Memory B cell (primary cell): ENCODE measurements at regions not wholly inside any gene's neighbourhood (a gene's known extent, or its start where the extent isn't known, plus 50 kb on each side); places are given as distances from the start of the nearest gene placed in this dataset.

ENCODE experiments used
- ATAC-seq: fragments of 150-1000 bp; cut with Tn5 transposase; 2 replicates; pipeline ENCODE4 v1.10.0; 2021; ENCODE audit warnings: low read depth, mild to moderate bottlenecking, moderate library complexity
- DNase-seq, 2 donors: peaks; one replicate each; pipeline ENCODE4 v3.0.0; 2022; ENCODE audit warnings: low spot score in 2 of 2
- H3K27ac Mint-ChIP-seq: one replicate; pipeline ENCODE4 v1.8.0; 2022; ENCODE audit warnings: mild to moderate bottlenecking, moderate library complexity, mixed read lengths
- H3K27me3 Mint-ChIP-seq: one replicate; pipeline ENCODE4 v1.8.0; 2022; ENCODE audit warnings: mixed read lengths
- H3K36me3 Mint-ChIP-seq: one replicate; pipeline ENCODE4 v1.8.0; 2022; ENCODE audit warnings: mild to moderate bottlenecking, mixed read lengths
- H3K4me1 Mint-ChIP-seq: one replicate; pipeline ENCODE4 v1.8.0; 2022; ENCODE audit warnings: mixed read lengths
- H3K4me3 Mint-ChIP-seq: one replicate; pipeline ENCODE4 v1.8.0; 2022; ENCODE audit warnings: mild to moderate bottlenecking, moderate library complexity, mixed read lengths
- H3K9me3 Mint-ChIP-seq: one replicate; pipeline ENCODE4 v1.8.0; 2022; ENCODE audit warnings: mixed read lengths

GRCh38 chr3:106206613-106207012 lies 337.8 kb upstream of the CBLB start:
- peak overlapping the region; percentile 51 for H3K27ac Mint-ChIP-seq
- peaks cover 6% of the 10 kb centered on the region for H3K36me3 Mint-ChIP-seq
- peaks cover 4% of the 10 kb centered on the region for H3K9me3 Mint-ChIP-seq
- peaks cover 13% of the 10 kb centered on the region for H3K4me1 Mint-ChIP-seq
- DNase-seq (no peak), ATAC-seq (peak; percentile 19)
- no peaks in the 10 kb centered on the region for H3K27me3 Mint-ChIP-seq
- peak overlapping the region; percentile 21 for H3K4me3 Mint-ChIP-seq

GRCh38 chr3:106208251-106208650 lies 339.4 kb upstream of the CBLB start:
- Mint-ChIP-seq H3K27ac (no peak overlapping the region), H3K27me3 (no peaks in the 10 kb centered on the region), H3K36me3 (peaks cover 6% of the 10 kb centered on the region), H3K4me1 (peaks cover 11% of the 10 kb centered on the region), H3K4me3 (no peak overlapping the region), H3K9me3 (peaks cover 4% of the 10 kb centered on the region)
- ATAC-seq (no peak), DNase-seq (no peak)

GRCh38 chr3:106208967-106209366 lies 340.2 kb upstream of the CBLB start:
- no peak for DNase-seq
- no peaks in the 10 kb centered on the region for H3K27me3 Mint-ChIP-seq
- H3K27ac Mint-ChIP-seq = no peak overlapping the region
- peaks cover 3% of the 10 kb centered on the region for H3K36me3 Mint-ChIP-seq
- H3K4me1 Mint-ChIP-seq = peaks cover 11% of the 10 kb centered on the region
- no peak for ATAC-seq
- H3K9me3 Mint-ChIP-seq = peaks cover 4% of the 10 kb centered on the region
- no peak overlapping the region for H3K4me3 Mint-ChIP-seq

GRCh38 chr3:106209482-106209881 lies 340.7 kb upstream of the CBLB start:
- Mint-ChIP-seq H3K27ac (no peak overlapping the region), H3K27me3 (no peaks in the 10 kb centered on the region)

DNA sequence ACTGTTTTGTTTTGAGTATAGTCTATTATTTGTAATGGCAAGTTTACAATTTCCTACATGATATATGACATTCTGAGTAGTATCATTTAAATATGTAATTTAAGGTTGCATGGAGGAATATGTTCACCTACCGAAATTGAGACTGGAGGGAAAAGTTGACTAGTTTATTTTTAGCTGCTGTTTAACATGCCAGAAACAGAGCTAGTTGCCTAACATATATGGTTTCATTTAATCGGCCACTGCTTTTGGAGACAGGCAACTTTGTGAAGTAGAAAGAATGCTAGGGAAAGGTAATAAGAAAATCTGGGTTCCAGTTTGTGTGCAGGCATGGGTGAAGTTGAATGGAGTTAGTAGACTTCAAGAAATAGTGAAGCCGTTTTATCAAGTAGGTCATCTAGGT lies 342.1 kb upstream of the CBLB start:
- Mint-ChIP-seq H3K27ac (no peak overlapping the region), H3K4me3 (no peak overlapping the region), H3K27me3 (no peaks in the 10 kb centered on the region)

More at GRCh38 chr3:106209482-106209881, 340.7 kb upstream of the CBLB start:
- no peak overlapping the region for H3K4me3 Mint-ChIP-seq
- no peak for DNase-seq
- peaks cover 14% of the 10 kb centered on the region for H3K4me1 Mint-ChIP-seq
- peaks cover 4% of the 10 kb centered on the region for H3K36me3 Mint-ChIP-seq
- ATAC-seq = no peak
- H3K9me3 Mint-ChIP-seq = peaks cover 2% of the 10 kb centered on the region

GRCh38 chr3:106212665-106213222 lies 343.9 kb upstream of the CBLB start:
- peaks cover 9% of the 10 kb centered on the region for H3K4me1 Mint-ChIP-seq

More for the DNA sequence above, 342.1 kb upstream of the CBLB start:
- ATAC-seq (no peak), DNase-seq (no peak)
- H3K9me3 Mint-ChIP-seq = peaks cover 2% of the 10 kb centered on the region
- peaks cover 1% of the 10 kb centered on the region for H3K36me3 Mint-ChIP-seq
- peaks cover 16% of the 10 kb centered on the region for H3K4me1 Mint-ChIP-seq

DNA sequence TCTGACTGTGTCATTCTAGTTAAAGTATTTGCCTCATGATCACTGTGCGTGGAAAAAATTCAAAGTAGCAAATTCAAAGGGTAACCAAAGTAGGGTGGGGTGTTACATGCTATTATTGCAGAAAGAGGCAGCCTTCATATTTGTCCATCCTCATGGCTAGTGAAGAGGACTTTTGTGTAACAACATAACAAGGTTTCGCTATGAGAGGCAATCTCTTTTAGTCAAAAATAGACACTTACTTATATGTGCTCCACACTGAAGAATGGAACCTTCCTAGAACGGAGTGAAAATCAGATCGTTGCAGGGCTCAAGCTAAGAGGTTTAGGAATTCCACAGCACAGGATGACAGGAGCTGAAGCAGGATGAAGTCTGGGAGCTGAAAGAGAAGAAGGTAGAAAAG lies 345.1 kb upstream of the CBLB start:
- DNase-seq (no peak), ATAC-seq (no peak)
- peak overlapping the region; percentile 72 for H3K4me3 Mint-ChIP-seq
- no peak overlapping the region for H3K27ac Mint-ChIP-seq
- H3K36me3 Mint-ChIP-seq = peaks cover 1% of the 10 kb centered on the region
- no peaks in the 10 kb centered on the region for H3K27me3 Mint-ChIP-seq
- peaks cover 9% of the 10 kb centered on the region for H3K4me1 Mint-ChIP-seq
- H3K9me3 Mint-ChIP-seq = peaks cover 4% of the 10 kb centered on the region

More at GRCh38 chr3:106212665-106213222, 343.9 kb upstream of the CBLB start:
- Mint-ChIP-seq H3K4me3 (no peak overlapping the region), H3K27me3 (no peaks in the 10 kb centered on the region), H3K36me3 (peaks cover 1% of the 10 kb centered on the region), H3K9me3 (peaks cover 2% of the 10 kb centered on the region), H3K27ac (no peak overlapping the region)
- DNase-seq (no peak), ATAC-seq (no peak)

DNA sequence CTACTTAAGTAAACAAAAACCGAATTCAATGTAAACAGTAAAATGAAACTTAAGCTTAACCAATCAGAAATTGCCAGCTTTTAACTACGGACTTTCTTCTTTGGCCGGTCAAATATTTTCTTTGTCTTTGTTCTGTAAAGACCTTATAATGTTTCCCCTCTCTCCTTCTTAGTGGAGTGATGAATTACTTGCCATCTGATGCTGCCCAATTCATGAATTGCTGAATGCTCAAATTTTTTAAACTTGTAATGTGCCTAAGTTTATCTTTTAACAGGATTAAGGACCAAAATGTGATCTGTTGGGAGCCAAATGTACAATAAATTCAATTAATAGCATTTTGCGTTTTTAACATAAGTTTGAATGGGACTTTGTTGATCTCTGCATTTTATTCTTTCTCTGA lies 345.8 kb upstream of the CBLB start:
- Mint-ChIP-seq H3K4me1 (peaks cover 9% of the 10 kb centered on the region), H3K4me3 (no peak overlapping the region), H3K9me3 (peaks cover 4% of the 10 kb centered on the region), H3K36me3 (peaks cover 1% of the 10 kb centered on the region), H3K27ac (no peak overlapping the region), H3K27me3 (no peaks in the 10 kb centered on the region)
- no peak for DNase-seq
- ATAC-seq = no peak

DNA sequence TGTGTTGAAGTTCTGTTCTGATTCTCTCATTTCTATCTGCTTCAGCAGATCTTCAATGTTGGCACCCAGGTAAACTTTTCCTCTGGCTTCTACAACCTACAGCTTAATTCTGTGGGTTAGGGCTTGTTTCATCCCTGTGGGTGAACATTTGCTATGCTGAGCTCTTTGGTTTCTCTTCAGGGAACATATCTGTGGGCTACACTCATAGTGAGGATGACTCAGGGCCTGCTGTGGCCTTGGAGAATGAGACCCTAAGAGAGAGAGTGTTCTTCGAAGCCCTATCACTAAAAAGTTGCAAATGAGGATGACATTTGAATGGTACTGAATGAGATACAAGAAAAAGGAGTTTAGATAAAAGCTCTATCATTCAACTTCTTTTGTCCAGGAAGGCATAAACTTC lies 346.2 kb upstream of the CBLB start:
- H3K27me3 Mint-ChIP-seq = no peaks in the 10 kb centered on the region
- no peak for ATAC-seq

DNA sequence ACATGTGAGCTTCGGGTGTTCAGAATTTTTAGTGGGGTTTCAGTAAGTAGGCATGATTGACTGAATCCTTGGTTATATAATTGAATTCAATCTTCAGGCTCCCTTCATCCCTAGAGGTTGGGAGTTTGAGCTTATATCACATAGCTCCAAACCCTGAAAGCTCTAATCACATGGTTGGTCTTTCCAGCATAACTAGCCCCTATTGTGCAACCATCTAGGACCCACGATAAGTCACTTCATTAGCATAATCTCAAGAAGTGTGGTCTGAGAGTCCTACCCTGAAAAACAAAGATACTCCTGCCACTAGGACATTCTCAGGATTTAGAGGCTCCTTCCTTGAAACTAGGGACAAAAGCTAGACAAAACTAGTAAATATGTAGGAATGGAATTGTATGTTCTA lies 348.9 kb upstream of the CBLB start:
- peaks cover 7% of the 10 kb centered on the region for H3K36me3 Mint-ChIP-seq
- no peak for ATAC-seq
- H3K27me3 Mint-ChIP-seq = no peaks in the 10 kb centered on the region
- peaks cover 9% of the 10 kb centered on the region for H3K4me1 Mint-ChIP-seq
- H3K27ac Mint-ChIP-seq = no peak overlapping the region
- H3K4me3 Mint-ChIP-seq = no peak overlapping the region
- DNase-seq = no peak
- H3K9me3 Mint-ChIP-seq = peaks cover 19% of the 10 kb centered on the region

More for the DNA sequence above, 346.2 kb upstream of the CBLB start:
- Mint-ChIP-seq H3K4me3 (no peak overlapping the region), H3K9me3 (peaks cover 5% of the 10 kb centered on the region), H3K36me3 (peaks cover 1% of the 10 kb centered on the region), H3K4me1 (peaks cover 9% of the 10 kb centered on the region), H3K27ac (no peak overlapping the region)
- no peak for DNase-seq

DNA sequence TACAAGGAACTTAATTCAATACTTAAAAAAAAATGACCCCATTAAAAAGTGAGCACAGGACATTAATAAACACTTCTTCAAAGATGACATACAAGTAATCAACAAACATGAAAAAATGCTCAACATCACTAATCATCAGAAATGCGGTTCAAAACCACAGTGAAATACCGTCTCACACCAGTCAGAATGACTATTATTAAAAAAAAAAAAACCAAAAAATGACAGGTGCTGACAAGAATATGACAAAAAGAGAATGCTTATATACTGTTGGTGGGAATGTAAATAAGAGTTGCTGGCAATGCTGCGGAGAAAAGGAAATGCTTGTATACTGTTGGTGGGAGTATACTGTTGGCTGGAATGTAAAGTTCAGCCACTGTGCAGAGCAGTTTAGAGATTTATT lies 358.3 kb upstream of the CBLB start:
- H3K4me3 Mint-ChIP-seq = no peak overlapping the region
- no peak for ATAC-seq

GRCh38 chr3:106228271-106228670 lies 359.5 kb upstream of the CBLB start:
- Mint-ChIP-seq H3K4me1 (peaks cover 4% of the 10 kb centered on the region), H3K36me3 (peaks cover 3% of the 10 kb centered on the region), H3K9me3 (peaks cover 2% of the 10 kb centered on the region), H3K27me3 (no peaks in the 10 kb centered on the region), H3K27ac (no peak overlapping the region), H3K4me3 (no peak overlapping the region)
- DNase-seq = no peak
- ATAC-seq = no peak

More for the DNA sequence above, 358.3 kb upstream of the CBLB start:
- H3K9me3 Mint-ChIP-seq = peaks cover 9% of the 10 kb centered on the region
- no peak for DNase-seq
- H3K27ac Mint-ChIP-seq = no peak overlapping the region
- peaks cover 8% of the 10 kb centered on the region for H3K36me3 Mint-ChIP-seq
- no peaks in the 10 kb centered on the region for H3K27me3 Mint-ChIP-seq
- peaks cover 4% of the 10 kb centered on the region for H3K4me1 Mint-ChIP-seq

- H3K4me1 Mint-ChIP-seq = peaks cover 4% of the 10 kb centered on the region
- no peak for DNase-seq
- H3K4me3 Mint-ChIP-seq = no peak overlapping the region
- no peak overlapping the region for H3K27ac Mint-ChIP-seq
- ATAC-seq = no peak
- no peaks in the 10 kb centered on the region for H3K27me3 Mint-ChIP-seq
- peaks cover 4% of the 10 kb centered on the region for H3K36me3 Mint-ChIP-seq
- peaks cover 2% of the 10 kb centered on the region for H3K9me3 Mint-ChIP-seq
These were observed 360.9 kb upstream of the CBLB start for GRCh38 chr3:106229495-106230278.

GRCh38 chr3:106231086-106231485 lies 362.3 kb upstream of the CBLB start:
- Mint-ChIP-seq H3K4me1 (peaks cover 4% of the 10 kb centered on the region), H3K9me3 (peaks cover 2% of the 10 kb centered on the region), H3K27ac (no peak overlapping the region), H3K27me3 (no peaks in the 10 kb centered on the region), H3K4me3 (no peak overlapping the region), H3K36me3 (peaks cover 5% of the 10 kb centered on the region)
- no peak for ATAC-seq
- no peak for DNase-seq

DNA sequence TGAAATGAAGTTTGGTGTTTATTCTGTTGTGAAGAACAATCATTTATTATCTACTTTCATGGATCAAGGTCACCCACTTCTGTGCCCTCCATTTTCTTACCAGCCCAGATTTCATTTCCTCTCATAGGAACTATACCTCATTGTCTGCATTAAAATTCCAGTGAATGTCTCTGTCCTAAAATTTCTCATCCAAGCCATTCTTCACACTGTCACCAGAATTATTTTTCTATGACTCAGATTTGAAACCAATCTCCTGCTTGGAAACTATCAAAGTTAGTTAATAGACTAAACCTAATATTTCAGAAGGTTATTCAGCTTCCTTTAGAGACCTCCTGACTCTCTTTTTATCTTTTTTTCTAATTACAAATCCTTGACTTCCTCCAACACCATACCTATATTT lies 364.1 kb upstream of the CBLB start:
- H3K27ac Mint-ChIP-seq = no peak overlapping the region
- H3K4me1 Mint-ChIP-seq = peaks cover 4% of the 10 kb centered on the region
- DNase-seq (no peak), ATAC-seq (no peak)
- H3K27me3 Mint-ChIP-seq = no peaks in the 10 kb centered on the region
- H3K36me3 Mint-ChIP-seq = peaks cover 8% of the 10 kb centered on the region
- peaks cover 6% of the 10 kb centered on the region for H3K9me3 Mint-ChIP-seq
- no peak overlapping the region for H3K4me3 Mint-ChIP-seq
